ENCODE measurements at regions not wholly inside any gene's neighbourhood (a gene's known extent, or its start where the extent isn't known, plus 50 kb on each side); places are given as distances from the start of the nearest gene placed in this dataset.

DNA sequence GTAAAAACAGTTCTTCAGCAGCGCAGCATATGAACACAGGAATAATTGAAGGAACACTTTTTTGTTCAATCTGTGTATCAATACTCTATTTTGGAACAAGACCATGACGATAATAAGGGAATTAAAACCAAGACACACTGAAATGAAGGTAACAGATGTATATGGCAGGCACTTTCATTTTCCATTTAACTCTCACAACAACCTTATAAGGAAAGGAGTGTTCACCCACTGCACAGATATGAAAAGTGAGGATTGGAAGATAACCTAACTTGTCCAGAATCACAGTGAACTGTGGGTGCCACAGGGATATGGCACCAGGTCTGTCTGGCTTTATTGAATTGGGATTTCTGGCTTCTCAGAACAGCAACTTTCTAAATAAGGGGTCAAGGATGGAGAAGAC, 153.3 kb downstream of the MID1IP1 start:
- Histone ChIP-seq H3K36me3 (ENCODE audit: control insufficient read depth in 4 of 4, insufficient read depth in 3 of 4, low read depth in 1 of 4, low read length in 3 of 4) (no peaks in the 10 kb centered on the region), H3K9ac (ENCODE audit: low read depth in 1 of 2, low read length in 2 of 2) (no peak overlapping the region), H3K9me3 (ENCODE audit: control insufficient read depth in 4 of 4, low read length in 3 of 4) (peaks cover 0 to 3% (median 1%) of the 10 kb centered on the region in 4 donors), H3K4me3 (ENCODE audit: low read depth in 1 of 3, low read length in 3 of 3) (no peak overlapping the region), H3K4me1 (ENCODE audit: control insufficient read depth in 4 of 4, insufficient read depth in 4 of 4, low read length in 3 of 4) (no peaks in the 10 kb centered on the region), H3K27ac (ENCODE audit: low read depth in 1 of 2, low read length in 2 of 2) (no peak overlapping the region), H3K27me3 (ENCODE audit: control insufficient read depth in 4 of 4, insufficient read depth in 4 of 4, low read length in 3 of 4) (no peaks in the 10 kb centered on the region)
- DNase-seq (ENCODE audit: low spot score) = no peak
- 94% methylated on average over 2 of the region's 2 CpGs for WGBS
- TF ChIP-seq FOXA1 (IDR thresholded peaks at IDR 0.05) (no peak), HNF4G (IDR thresholded peaks at IDR 0.05) (no peak), SP1 (IDR thresholded peaks at IDR 0.05) (no peak), JUND (IDR thresholded peaks at IDR 0.05) (no peak), RAD21 (IDR thresholded peaks at IDR 0.05) (no peak), EGR1 (IDR thresholded peaks at IDR 0.05; ENCODE audit: low read depth in 2 of 2) (no peak), HNF4A (conservative IDR thresholded peaks at IDR 0.05) (no peak), NR2F2 (IDR thresholded peaks at IDR 0.05) (no peak), GABPA (IDR thresholded peaks at IDR 0.05 in 1 of 2, conservative IDR thresholded peaks at IDR 0.05 in 1 of 2) (no peak)
- TF ChIP-seq, protein P1, sequence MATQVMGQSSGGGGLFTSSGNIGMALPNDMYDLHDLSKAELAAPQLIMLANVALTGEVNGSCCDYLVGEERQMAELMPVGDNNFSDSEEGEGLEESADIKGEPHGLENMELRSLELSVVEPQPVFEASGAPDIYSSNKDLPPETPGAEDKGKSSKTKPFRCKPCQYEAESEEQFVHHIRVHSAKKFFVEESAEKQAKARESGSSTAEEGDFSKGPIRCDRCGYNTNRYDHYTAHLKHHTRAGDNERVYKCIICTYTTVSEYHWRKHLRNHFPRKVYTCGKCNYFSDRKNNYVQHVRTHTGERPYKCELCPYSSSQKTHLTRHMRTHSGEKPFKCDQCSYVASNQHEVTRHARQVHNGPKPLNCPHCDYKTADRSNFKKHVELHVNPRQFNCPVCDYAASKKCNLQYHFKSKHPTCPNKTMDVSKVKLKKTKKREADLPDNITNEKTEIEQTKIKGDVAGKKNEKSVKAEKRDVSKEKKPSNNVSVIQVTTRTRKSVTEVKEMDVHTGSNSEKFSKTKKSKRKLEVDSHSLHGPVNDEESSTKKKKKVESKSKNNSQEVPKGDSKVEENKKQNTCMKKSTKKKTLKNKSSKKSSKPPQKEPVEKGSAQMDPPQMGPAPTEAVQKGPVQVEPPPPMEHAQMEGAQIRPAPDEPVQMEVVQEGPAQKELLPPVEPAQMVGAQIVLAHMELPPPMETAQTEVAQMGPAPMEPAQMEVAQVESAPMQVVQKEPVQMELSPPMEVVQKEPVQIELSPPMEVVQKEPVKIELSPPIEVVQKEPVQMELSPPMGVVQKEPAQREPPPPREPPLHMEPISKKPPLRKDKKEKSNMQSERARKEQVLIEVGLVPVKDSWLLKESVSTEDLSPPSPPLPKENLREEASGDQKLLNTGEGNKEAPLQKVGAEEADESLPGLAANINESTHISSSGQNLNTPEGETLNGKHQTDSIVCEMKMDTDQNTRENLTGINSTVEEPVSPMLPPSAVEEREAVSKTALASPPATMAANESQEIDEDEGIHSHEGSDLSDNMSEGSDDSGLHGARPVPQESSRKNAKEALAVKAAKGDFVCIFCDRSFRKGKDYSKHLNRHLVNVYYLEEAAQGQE (IDR thresholded peaks at IDR 0.05) = no peak
- TF ChIP-seq, protein P2, sequence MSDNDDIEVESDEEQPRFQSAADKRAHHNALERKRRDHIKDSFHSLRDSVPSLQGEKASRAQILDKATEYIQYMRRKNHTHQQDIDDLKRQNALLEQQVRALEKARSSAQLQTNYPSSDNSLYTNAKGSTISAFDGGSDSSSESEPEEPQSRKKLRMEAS (IDR thresholded peaks at IDR 0.05) = no peak
- TF ChIP-seq, protein P3, sequence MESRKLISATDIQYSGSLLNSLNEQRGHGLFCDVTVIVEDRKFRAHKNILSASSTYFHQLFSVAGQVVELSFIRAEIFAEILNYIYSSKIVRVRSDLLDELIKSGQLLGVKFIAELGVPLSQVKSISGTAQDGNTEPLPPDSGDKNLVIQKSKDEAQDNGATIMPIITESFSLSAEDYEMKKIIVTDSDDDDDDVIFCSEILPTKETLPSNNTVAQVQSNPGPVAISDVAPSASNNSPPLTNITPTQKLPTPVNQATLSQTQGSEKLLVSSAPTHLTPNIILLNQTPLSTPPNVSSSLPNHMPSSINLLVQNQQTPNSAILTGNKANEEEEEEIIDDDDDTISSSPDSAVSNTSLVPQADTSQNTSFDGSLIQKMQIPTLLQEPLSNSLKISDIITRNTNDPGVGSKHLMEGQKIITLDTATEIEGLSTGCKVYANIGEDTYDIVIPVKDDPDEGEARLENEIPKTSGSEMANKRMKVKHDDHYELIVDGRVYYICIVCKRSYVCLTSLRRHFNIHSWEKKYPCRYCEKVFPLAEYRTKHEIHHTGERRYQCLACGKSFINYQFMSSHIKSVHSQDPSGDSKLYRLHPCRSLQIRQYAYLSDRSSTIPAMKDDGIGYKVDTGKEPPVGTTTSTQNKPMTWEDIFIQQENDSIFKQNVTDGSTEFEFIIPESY (IDR thresholded peaks at IDR 0.05) = no peak
- TF ChIP-seq, protein P4, sequence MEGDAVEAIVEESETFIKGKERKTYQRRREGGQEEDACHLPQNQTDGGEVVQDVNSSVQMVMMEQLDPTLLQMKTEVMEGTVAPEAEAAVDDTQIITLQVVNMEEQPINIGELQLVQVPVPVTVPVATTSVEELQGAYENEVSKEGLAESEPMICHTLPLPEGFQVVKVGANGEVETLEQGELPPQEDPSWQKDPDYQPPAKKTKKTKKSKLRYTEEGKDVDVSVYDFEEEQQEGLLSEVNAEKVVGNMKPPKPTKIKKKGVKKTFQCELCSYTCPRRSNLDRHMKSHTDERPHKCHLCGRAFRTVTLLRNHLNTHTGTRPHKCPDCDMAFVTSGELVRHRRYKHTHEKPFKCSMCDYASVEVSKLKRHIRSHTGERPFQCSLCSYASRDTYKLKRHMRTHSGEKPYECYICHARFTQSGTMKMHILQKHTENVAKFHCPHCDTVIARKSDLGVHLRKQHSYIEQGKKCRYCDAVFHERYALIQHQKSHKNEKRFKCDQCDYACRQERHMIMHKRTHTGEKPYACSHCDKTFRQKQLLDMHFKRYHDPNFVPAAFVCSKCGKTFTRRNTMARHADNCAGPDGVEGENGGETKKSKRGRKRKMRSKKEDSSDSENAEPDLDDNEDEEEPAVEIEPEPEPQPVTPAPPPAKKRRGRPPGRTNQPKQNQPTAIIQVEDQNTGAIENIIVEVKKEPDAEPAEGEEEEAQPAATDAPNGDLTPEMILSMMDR (IDR thresholded peaks at IDR 0.05; ENCODE audit: low read depth, low read length, missing input control) = no peak

DNA sequence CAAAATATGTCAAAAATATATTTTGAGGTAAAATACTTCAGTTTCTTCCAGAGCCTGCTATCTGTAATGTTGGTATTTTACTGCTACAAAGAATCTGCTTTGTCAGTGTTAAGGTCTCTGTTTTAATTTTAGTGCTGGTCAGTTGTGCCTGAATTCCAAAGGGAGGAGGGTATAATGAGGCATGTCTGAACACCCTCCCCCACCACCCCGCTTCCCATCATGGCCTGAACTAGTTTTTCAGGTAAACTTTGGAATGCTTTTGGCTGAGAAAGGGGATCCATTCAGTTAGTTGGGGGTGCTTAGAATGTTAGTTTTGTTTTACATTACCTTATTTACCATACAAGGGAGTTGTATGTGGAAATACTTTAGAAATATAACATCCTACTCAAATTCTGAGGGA, 158.5 kb downstream of the MID1IP1 start:
- peaks cover 0 to 4% (median 0%) of the 10 kb centered on the region in 4 donors for H3K27me3 ChIP-seq (ENCODE audit: control insufficient read depth in 4 of 4, insufficient read depth in 4 of 4, low read length in 3 of 4)
- H3K4me3 ChIP-seq (ENCODE audit: low read depth in 1 of 3, low read length in 3 of 3) = no peak overlapping the region
- 88% methylated on average over 1 of the region's 1 CpG for WGBS
- no peak overlapping the region for H3K9ac ChIP-seq (ENCODE audit: low read depth in 1 of 2, low read length in 2 of 2)
- no peak for DNase-seq (ENCODE audit: low spot score)
- H3K27ac ChIP-seq (ENCODE audit: low read depth in 1 of 2, low read length in 2 of 2) = no peak overlapping the region
- peaks cover 0 to 10% (median 5%) of the 10 kb centered on the region in 4 donors for H3K9me3 ChIP-seq (ENCODE audit: control insufficient read depth in 4 of 4, low read length in 3 of 4)
- no peaks in the 10 kb centered on the region for H3K36me3 ChIP-seq (ENCODE audit: control insufficient read depth in 4 of 4, insufficient read depth in 3 of 4, low read depth in 1 of 4, low read length in 3 of 4)
- no peaks in the 10 kb centered on the region for H3K4me1 ChIP-seq (ENCODE audit: control insufficient read depth in 4 of 4, insufficient read depth in 4 of 4, low read length in 3 of 4)
- TF ChIP-seq JUND (IDR thresholded peaks at IDR 0.05) (no peak), SP1 (IDR thresholded peaks at IDR 0.05) (no peak), GABPA (IDR thresholded peaks at IDR 0.05 in 1 of 2, conservative IDR thresholded peaks at IDR 0.05 in 1 of 2) (no peak), NR2F2 (IDR thresholded peaks at IDR 0.05) (no peak), FOXA2 (IDR thresholded peaks at IDR 0.05) (no peak), TAF1 (conservative IDR thresholded peaks at IDR 0.05) (no peak), RAD21 (IDR thresholded peaks at IDR 0.05) (no peak)
- TF ChIP-seq, protein P5, sequence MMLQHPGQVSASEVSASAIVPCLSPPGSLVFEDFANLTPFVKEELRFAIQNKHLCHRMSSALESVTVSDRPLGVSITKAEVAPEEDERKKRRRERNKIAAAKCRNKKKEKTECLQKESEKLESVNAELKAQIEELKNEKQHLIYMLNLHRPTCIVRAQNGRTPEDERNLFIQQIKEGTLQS (IDR thresholded peaks at IDR 0.05) = no peak
- TF ChIP-seq, protein P1 (IDR thresholded peaks at IDR 0.05) = no peak
- TF ChIP-seq, protein P4 (IDR thresholded peaks at IDR 0.05; ENCODE audit: low read depth, low read length, missing input control) = no peak
